ENCODE measurements at regions not wholly inside any gene's neighbourhood (a gene's known extent, or its start where the extent isn't known, plus 50 kb on each side); places are given as distances from the start of the nearest gene placed in this dataset.

DNA sequence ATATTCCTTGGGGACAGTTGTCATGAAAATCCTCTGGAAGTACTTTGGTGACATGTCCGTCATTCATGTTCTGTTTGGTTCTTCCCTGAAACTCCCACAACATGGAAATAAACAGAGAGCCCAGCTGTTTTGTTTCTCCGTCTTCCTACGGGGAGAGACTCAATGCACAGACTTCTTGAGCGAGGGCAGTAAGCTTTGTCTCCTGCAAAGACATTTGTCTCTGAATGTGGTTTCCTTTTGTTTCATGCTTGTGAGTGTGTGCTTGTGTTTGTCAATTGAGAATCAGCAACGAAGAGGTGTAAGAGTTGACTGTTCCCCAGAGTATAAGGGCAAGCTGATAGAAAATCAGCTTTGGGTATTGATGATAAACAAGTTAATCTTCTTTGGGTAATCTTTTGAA is 643.0 kb upstream of the RBFOX1 start (continued):
- TF ChIP-seq, protein P1, sequence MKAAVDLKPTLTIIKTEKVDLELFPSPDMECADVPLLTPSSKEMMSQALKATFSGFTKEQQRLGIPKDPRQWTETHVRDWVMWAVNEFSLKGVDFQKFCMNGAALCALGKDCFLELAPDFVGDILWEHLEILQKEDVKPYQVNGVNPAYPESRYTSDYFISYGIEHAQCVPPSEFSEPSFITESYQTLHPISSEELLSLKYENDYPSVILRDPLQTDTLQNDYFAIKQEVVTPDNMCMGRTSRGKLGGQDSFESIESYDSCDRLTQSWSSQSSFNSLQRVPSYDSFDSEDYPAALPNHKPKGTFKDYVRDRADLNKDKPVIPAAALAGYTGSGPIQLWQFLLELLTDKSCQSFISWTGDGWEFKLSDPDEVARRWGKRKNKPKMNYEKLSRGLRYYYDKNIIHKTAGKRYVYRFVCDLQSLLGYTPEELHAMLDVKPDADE (IDR thresholded peaks at IDR 0.05): no peak

DNA sequence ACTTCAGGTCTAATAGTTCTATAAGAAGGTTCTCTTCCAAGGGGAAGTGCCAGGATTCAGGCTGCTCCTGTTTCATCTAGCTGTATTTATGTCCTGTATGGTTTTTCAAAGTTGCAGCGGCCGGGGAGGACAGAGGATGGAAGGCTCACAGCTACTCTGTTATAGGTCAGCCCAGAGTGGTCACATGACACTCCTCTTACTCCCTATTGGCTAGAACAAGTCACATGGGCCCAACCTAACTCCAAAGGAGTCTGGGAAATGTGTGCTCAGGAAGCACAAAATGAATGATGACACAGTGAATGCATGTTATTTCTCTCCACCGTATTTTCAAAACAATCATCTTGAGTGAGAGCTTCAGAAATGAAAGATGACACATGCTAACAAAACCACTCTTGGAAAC is 645.1 kb upstream of the RBFOX1 start:
- H3K4me2 ChIP-seq: no peak overlapping the region
- Mint-ChIP-seq H3K9me3 (peaks cover 17% of the 10 kb centered on the region), H3K27ac (no peak overlapping the region), H3K36me3 (ENCODE audit: low read depth) (peaks cover 5% of the 10 kb centered on the region; the same call in 1 of the 3 replicates), H3K27me3 (ENCODE audit: insufficient read depth, low read depth, poor library complexity) (no peaks in the 10 kb centered on the region), H3K4me1 (peaks cover 7% of the 10 kb centered on the region), H3K4me3 (no peak overlapping the region)
- H4K20me1 ChIP-seq (replicated peaks; ENCODE audit: insufficient read depth): no peaks in the 10 kb centered on the region
- no peaks in the 10 kb centered on the region for H3K79me2 ChIP-seq (replicated peaks; ENCODE audit: insufficient read depth)
- no peak for DNase-seq (ENCODE audit: low spot score)
- no peaks in the 10 kb centered on the region; the same call in 1 of the 2 replicates for H3K36me3 ChIP-seq (ENCODE audit: insufficient read depth)
- H3K4me3 ChIP-seq: no peak overlapping the region
- H3K27me3 ChIP-seq (ENCODE audit: insufficient read depth): no peaks in the 10 kb centered on the region
- no peaks in the 10 kb centered on the region for H3K4me1 ChIP-seq (ENCODE audit: insufficient read depth)
- no peak overlapping the region for H3K27ac ChIP-seq (ENCODE audit: low read depth)
- ATAC-seq: no peak
- H2AFZ ChIP-seq: no peak overlapping the region
- no peaks in the 10 kb centered on the region for H3K9me2 ChIP-seq (ENCODE audit: insufficient read depth)
- no peaks in the 10 kb centered on the region for H3F3A ChIP-seq (replicated peaks; ENCODE audit: low read depth)
- TF ChIP-seq, protein P1 (IDR thresholded peaks at IDR 0.05): no peak
- no peak for TF ChIP-seq STAT1 (IDR thresholded peaks at IDR 0.05; ENCODE audit: unreplicated experiment)
- TF ChIP-seq ZNF114 (CRISPR knock-in tag; IDR thresholded peaks at IDR 0.05): no peak
- TF ChIP-seq, protein P2, sequence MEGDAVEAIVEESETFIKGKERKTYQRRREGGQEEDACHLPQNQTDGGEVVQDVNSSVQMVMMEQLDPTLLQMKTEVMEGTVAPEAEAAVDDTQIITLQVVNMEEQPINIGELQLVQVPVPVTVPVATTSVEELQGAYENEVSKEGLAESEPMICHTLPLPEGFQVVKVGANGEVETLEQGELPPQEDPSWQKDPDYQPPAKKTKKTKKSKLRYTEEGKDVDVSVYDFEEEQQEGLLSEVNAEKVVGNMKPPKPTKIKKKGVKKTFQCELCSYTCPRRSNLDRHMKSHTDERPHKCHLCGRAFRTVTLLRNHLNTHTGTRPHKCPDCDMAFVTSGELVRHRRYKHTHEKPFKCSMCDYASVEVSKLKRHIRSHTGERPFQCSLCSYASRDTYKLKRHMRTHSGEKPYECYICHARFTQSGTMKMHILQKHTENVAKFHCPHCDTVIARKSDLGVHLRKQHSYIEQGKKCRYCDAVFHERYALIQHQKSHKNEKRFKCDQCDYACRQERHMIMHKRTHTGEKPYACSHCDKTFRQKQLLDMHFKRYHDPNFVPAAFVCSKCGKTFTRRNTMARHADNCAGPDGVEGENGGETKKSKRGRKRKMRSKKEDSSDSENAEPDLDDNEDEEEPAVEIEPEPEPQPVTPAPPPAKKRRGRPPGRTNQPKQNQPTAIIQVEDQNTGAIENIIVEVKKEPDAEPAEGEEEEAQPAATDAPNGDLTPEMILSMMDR (conservative IDR thresholded peaks at IDR 0.05; ENCODE audit: low read depth in 2 of 2): no peak
- TF ChIP-seq EZH2phosphoT487 (IDR thresholded peaks at IDR 0.05; ENCODE audit: unreplicated experiment): no peak
- TF ChIP-seq REST (IDR thresholded peaks at IDR 0.05; ENCODE audit: unreplicated experiment): no peak
- TF ChIP-seq CREB1 (CRISPR knock-in tag; IDR thresholded peaks at IDR 0.05; ENCODE audit: low read depth): no peak
